ENCODE measurements at regions not wholly inside any gene's neighbourhood (a gene's known extent, or its start where the extent isn't known, plus 50 kb on each side); places are given as distances from the start of the nearest gene placed in this dataset.

DNA sequence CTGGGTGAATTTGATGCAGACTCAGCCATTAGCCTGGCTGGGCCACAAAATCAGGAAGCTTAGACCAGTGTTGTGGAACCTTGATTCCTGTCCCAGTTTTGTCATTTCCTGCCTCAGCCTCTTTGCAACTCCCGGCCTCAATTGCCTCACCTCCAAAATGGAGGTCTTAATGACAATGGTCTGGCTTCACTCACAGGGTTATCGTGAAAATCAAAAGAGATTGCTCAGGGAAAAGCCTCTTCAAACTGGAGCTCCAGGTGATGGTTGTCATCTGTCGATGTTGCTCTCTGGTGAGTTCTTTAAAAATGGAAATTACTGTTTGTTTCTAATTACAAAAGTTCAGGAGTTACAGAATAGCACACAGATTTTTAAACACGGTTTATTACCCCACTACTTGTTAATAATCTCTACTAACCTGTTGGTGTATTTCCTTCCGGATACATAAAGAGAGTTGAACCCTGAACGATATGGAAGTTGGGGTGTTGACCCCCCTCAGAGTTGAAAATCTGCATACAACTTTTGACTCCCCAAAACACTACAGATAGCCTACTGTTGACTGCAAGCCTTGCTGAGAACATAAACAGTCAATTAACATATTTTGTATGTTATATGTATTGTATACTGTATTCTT lies 109.9 kb upstream of the CPEB4 start:
- DNase-seq (ENCODE audit: extremely low read depth, low read depth) = no peak

DNA sequence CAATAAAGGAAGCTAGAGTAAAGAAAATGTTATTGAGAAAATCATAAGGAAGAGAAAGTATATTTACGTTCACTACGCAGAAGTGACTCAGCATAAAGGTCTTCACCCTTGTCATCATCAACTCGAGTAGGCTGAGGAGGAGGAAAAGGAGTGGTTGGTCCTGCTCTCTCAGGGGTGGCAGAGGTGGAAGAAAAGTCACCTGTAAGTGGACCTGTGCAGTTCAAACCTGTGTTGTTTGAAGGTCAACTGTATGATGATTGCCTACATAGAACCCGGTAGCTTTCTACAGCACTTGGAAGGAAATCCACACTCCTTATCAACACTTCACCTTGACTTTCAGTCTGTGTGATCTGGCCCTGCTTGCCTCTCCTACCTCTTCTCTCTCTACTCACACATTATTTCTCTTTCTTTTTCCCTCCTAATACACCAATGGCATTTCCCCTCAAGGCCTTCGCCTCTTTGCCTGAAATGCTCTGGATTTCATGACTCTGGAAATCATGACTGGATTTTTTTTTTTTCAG lies 109.3 kb upstream of the CPEB4 start:
- DNase-seq (ENCODE audit: extremely low read depth, low read depth) = peak; percentile 46

DNA sequence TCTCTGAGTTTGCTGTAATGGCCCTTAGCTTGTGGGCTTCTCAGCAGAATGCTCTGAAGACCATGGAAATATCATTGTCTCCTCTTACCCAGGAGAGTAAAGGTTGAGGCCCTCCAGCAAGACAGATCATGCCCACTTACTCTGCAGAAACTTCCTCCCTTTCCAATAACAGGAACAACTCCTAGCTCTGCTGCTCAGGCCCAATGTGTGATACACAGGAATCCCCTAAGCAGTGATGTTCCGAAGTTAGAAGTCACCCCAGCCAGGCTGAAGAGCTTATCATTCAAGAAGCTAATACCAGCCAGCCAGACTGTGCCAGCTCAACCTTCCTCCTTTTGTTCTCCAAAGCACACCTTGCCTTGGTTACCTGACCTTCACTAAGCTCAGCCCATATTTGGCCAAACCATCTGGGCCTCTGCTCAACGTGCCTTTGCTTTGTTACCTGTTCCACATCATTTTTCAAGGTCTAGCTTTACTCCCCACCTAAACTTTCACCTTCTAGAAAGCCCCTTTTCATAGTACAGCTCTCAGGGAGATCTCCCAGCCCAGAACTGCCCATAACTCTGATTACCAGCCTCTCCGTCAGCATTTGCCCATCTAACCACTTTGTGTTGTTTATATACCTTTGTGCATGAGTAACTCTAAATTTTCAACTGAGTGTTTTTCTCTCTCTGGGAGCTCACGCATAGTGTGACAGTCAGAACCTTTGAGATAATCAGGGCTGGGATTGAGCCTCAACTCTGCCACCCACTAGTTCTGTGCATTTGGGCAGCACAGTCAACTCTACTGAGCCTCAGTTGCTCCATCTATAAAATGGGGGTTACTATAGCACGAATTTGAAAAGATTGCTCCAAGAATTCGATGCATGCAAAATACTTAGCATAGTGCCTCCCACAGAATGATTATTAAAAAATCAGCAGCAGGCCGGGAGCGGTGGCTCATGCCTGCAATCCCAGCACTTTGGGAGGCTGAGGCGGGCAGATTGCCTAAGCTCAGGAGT lies 107.6 kb upstream of the CPEB4 start:
- DNase-seq (ENCODE audit: extremely low read depth, low read depth) = no peak

DNA sequence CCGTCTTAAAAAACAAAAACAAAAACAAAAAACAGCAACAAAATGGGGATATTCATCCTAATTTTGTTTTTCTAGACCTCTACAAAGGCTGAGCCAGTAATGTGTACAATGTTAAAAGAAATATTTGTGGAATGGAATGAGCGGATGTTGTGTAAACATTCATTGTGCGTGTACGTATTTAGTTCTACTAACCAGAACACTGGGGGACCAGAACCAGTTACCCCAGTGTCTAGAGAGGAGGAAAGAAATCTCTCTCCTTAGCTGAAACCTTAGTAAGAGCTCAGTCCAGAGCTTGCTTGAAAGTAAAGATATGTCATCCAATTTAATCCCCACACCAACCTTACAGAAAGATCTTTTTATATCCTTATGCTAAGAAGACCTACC lies 106.7 kb upstream of the CPEB4 start:
- DNase-seq (ENCODE audit: extremely low read depth, low read depth) = no peak

DNA sequence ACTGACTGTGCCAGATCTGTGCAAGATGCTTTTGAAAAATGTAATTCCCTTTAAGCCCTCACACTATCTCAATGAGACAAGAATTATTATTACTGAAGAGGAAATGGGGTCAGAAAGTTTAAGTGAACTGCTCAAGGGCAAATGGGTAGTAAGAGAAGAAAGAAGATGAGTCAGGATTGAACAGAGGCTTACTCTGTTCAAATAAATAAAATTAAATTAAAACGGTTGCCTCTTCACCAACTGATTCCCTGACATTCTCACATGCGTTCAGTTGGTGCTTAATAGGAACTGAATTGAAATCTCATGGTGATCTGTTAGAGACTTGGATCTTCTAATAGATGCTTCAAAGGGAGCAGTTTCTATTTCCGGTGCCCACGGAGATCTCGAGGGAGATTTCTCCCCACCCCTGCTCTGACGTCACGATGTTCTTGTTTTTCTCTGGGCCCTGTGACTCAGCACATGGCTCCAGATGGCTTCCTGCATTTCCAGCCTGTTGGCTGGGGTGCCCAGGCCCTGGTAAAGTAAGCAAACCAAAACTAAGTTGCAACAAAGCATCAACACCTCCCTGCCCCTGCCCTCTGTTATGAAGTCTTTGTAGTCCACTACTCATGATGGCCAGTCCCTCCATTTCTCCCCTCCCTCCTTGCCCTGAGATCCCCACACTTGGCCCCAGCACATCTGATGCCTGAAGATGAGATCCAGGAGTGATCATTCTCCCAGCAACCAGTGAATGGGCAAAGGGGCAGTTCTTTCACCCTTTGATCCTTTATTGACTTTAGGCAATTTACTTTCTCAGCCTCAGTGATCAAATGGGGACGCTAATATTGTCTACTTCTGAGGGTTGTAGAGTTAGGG lies 106.1 kb upstream of the CPEB4 start:
- DNase-seq (ENCODE audit: extremely low read depth, low read depth) = peak; percentile 88

DNA sequence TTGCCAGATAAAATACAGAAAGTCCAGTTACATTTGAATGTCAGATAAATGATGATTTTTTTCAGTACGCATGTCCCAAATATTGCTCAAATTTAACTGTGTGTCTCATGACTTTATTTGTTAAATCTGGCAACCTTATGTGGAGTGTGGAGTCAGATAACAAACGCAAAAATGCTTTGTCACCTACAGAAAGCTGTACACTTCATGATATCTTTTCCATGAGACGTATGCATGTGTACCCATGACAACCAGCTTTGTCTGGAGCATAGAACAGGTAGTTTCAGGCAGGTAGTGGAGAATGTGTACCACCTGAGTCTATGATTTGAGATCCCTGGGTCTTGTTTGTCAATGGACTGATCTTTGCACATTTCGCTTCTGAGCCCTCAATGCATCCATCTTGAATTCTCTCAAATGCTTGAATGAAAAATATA lies 105.5 kb upstream of the CPEB4 start:
- no peak for DNase-seq (ENCODE audit: extremely low read depth, low read depth)

DNA sequence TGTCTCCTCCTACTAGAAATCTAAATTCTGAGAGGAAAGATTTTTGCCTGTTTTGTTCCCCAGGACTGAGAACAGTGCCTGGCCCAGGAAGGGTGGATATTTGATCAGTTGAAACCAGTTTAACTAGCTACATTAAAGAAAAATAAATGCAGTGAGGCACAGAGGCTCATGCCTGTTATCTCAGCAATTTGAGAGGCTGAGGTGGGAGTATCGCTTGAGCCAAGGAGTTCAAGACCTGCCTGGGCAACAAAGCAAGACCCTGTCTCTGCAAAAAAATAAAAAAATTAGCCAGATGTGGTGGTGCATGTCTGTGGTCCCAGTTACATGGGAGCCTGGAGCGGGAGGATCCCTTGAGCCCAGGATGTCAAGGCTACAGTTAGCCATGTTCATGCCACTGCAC lies 104.8 kb upstream of the CPEB4 start:
- no peak for DNase-seq (ENCODE audit: extremely low read depth, low read depth)

DNA sequence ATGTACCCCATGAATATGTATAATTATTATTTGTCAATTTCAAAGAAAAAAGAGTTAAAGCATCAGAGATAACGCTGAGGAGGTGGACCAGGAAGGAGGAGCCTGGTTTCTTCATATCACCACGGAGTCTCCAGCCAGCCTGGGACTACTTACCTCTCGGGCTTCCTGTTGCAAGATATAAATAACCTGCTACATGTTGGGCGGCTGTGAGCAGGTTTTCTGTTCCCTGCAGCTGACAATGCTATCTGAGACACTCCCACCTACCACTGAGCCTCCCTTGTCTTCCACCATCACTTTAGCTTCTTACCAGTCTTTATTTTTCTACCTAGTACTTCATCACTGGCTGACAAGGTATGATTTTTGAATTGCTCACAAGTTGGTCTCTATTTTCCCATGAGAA lies 102.7 kb upstream of the CPEB4 start:
- no peak for DNase-seq (ENCODE audit: extremely low read depth, low read depth)

DNA sequence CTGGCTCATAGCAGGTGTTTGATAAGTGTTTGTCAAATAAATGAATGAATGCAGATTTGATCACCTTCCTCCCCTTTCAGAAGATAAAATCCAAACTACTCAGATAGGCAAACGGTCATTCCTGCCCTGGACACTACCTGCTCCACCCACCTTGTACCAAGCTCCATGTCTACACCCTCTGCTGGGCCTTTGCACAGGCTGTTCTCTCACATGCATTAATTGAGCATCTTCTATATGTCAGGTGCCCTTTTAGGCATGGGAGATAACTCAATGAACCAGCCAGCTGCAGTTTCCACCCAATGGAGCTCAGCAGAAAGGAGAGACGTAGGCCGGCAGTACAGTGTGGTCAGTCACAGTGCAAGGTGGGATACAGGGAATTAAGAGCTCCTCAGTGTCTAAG lies 102.3 kb upstream of the CPEB4 start:
- DNase-seq (ENCODE audit: extremely low read depth, low read depth) = no peak

DNA sequence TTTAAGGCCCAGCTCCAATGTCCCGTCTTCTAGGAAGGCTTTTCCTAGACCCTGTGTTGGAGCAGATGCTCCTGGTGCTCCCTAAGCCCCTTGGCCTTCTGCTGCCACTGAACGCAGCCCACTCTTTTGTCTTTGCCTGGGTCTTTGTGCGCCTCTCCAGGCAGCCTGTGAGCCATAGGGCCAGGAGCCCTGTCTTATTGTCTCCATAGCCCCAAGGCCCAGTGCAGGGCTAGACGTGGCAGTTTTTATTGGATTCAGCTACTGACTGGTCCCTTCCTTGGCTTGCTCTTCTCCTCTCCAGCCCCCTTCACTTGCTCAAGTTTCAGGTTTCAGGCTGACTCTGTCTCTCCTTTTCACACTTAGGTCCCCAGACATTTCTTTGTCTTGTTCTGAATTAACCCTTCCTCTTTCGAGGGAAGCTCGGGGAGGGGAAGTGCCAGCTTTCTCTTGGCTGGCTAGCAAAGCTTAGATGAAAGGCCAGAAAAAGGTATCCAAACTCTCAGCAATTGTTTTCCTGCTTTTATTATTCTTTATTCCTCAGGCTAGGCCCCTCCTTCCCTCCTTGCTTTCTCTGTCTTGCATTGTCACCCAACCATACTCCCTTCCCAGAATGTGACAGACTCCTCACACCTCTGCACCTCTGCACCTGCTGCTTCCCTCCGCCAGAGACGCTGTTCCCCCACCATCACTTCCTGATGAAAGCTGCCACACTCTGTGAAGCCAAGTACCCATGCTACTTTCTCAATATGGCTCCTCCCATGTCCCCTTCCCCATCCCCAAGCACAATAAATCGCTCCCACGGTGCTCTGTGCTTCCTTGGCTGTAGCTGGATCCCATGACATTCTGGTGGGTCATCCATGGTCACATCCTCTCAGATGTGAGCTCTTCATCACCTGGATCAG lies 101.6 kb upstream of the CPEB4 start:
- no peak for DNase-seq (ENCODE audit: extremely low read depth, low read depth)

DNA sequence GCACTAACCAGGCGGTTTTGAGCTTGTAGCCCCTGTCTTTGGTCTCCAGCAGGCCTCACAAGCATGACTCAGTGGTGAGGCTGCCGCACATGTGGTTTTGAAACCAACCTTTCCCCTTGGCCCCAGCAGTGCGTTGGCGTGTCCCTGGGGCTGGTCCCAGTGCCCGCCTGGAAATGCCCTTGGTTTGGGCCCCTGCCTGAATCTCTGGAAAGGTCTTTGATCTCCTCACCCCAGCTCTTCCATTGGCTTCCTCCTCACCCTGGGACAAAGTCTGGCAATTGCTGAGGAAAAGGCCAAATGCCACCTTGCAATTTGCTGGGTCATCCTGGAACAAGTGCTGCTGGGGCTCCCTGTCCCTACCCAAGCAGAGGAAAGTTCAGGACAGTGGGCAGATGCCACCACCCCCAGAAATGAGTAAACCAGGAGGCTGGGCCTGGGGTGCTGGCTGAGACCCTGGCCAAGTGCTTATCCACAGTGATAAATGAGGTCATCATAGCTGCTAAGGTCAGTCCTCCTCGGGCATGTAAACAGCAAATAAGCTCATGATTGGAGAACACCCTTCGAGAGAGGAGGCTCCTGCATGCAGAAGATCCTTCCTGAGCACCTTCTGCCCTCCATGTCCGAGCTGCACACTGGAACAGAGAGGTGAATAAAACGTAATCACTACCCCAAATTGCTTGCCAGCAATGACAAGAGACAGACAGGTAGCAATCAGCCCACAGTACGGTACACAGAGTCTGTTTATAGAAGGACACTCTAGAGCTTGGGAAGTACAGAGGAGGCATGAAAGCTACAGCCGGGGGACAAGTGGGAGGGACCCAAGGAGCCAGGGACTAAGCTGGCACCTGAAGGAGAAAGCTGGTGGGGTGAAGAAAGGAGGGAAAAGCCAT lies 98.9 kb upstream of the CPEB4 start:
- DNase-seq (ENCODE audit: extremely low read depth, low read depth) = no peak

DNA sequence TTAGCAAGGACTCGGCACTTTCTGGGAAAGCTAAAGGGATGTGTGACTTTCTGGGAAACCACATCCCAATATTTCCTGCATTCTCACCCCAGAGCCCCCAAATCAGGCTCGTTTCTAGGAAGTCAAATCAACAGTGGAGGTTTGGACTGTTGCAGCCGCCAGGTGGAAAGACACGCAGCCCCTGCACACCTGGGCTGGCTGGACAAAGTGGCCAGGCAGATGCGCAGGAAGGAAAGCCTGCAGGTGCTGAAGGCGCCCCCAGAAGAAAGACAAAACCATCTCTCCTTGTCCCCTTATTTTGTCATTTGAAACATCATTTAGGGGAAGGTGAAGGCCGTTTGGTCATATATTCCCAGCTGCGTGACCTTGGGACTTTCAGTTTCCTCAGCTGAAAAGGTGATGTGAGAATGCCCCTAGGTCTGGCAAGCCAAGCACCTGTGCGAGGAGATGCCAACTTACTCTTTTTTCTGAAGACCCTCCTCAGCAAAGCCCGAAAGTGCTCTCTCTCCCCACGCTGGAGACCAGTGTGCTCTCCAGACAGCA lies 97.9 kb upstream of the CPEB4 start:
- DNase-seq (ENCODE audit: extremely low read depth, low read depth) = no peak

DNA sequence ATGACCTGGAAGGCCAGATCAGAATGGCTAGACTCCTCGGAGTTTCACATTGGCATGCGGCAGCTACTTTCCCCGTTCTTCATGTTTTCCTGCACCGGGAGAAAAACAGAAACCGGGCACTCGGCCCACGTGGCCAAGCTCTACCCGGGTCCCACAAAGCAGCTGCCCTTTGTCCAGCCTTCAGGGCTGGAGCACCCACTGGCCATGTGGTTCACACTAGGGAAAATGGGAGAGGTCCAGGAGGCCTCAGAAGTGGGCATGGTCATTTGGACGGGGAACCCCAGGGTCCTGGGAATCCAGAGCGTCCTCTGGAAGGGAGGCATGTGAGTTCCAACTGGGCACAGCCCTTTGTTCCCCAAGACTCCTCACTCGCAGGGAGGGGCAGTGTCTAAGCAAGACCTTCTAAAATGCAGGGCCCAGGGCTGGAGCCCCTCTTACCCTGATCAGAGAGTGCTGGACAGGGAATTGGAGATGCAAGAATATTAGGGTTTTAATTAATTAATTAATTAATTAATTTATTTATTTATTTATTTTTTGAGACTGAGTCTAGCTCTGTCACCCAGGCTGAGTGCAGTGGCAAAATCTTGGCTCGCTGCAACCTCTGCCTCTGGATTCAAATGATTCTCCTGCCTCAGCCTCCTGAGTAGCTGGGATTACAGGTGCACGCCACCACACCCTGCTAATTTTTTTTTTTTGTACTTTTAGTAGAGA lies 97.2 kb upstream of the CPEB4 start:
- DNase-seq (ENCODE audit: extremely low read depth, low read depth) = no peak

DNA sequence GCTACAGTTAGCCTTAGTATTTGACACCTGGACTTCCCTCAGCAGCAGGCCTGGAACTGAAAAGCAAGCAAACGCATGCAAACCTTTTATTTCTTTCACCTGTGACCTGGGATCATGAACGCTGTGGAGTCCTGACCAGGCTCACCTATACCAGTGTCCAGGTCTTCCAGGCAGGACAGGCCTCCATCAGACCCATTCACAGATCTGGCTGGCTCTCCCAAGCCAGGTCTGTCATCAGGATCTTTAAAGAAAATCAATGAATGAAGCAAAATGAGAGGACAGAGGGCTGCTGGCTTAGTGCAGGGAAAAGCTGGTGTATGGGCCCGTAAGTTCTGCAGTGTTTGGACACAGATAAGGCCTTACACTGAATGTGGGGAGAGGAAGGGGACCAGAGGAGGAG lies 96.3 kb upstream of the CPEB4 start:
- DNase-seq (ENCODE audit: extremely low read depth, low read depth) = no peak

DNA sequence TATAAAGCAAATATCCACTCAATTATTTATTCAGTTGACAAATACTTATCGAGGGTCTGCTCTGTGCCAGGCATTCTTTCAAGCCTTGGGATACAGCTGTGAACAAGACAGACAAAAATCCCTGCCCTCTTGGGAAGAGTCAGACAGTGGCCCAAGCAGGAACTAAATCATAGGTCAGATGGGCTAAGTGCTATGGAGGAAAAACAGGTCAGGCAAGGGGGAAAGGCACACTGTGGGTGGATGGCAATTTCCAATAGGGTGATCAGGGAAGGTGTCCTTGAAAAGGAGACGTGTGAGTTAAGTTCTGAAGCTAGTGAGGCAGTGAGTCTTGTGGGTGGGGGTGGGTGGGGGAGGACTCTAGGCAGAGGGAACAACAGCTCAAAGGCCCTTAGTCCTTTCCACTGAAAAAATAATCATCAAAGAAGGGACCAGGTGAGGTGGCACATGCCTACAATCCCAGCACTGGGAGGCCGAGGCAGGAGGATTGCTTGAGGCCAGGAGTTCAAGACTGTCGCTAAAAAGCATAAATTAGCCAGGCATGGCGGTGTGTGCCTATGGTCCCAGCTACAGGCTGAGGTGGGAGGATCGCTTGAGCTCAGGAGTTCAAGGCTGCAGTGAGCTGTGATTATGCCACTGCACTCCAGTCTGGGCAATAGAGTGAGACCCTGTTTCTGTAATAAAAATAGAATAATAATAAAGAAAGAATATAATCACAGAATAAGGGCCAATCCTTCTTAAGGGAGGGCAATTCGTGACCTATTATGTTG lies 95.2 kb upstream of the CPEB4 start:
- no peak for DNase-seq (ENCODE audit: extremely low read depth, low read depth)

DNA sequence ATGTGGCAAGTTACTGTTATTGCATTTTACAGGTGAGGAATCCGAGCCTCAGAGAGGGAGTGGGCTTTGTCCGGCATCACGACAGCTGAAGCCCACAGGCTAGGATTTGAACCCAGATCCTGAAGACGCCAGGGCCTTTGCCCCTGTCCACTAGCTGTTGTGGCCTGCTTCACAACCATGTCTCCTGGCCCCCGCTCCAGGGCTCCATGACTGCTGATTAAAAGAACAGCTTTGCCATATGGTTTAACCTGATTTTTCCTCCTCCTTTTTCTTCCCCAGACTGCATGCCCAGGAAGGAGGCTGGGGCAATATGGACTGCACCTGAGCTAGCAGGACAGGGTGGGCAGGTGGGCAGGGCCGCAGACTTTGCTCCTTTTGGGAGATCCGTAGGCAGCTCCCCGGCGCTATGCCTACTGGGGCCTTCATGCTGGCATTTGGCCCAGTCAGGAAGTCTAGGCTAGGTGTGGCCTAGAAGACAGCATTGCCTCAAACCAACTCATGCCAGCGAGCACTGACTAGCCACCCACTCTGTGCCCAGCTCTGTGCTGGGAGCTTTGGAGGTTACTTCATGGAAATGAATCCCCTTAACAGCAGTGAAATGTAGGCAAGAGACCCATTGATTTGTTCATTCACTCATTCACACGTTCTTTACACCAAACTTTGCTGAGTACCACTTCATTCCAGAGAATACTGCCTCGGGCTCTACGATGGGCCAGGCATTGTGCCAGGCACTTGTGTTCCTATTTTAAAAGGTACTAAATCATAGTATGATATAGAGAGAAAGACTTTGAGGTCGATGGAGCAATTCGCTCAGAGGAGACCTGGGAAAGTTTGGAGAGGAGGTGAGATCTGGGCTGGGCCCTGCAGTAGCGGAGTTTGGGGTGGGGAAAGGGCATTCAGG lies 94.3 kb upstream of the CPEB4 start:
- no peak for DNase-seq (ENCODE audit: extremely low read depth, low read depth)
